ENCODE measurements at regions not wholly inside any gene's neighbourhood (a gene's known extent, or its start where the extent isn't known, plus 50 kb on each side); places are given as distances from the start of the nearest gene placed in this dataset.

DNA sequence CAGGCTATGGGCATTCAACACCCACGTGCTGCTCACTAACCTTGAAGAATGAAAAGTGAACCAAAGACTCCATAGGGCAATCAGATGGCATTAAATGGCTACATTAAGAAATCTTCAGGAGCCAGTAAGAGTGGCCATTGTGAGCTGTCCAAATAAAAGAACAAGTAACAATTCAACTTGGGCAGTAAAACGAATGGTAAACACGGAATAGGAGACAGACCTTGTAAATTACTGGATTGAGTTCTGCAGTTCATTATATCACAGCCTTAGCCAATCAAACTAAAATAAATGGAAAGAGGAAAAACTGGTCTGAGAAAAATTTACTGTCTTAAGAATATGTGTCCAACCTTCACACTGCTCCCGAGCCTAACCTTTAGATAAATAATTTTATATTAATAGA, 306.5 kb upstream of the ZNF521 start:
- TF ChIP-seq CTCF (IDR thresholded peaks at IDR 0.05; ENCODE audit: low read depth, low read length): no peak
- no peak for TF ChIP-seq EZH2phosphoT487 (IDR thresholded peaks at IDR 0.05; ENCODE audit: low read depth)

Measured in OCI-LY3 (cell line).